NCI-H345 (cell line): ENCODE measurements at regions not wholly inside any gene's neighbourhood (a gene's known extent, or its start where the extent isn't known, plus 50 kb on each side); places are given as distances from the start of the nearest gene placed in this dataset.

ENCODE experiments used
- DNase-seq: peaks from one replicate; lab custom pipeline; 2025; lab: John Stamatoyannopoulos, UW

DNA sequence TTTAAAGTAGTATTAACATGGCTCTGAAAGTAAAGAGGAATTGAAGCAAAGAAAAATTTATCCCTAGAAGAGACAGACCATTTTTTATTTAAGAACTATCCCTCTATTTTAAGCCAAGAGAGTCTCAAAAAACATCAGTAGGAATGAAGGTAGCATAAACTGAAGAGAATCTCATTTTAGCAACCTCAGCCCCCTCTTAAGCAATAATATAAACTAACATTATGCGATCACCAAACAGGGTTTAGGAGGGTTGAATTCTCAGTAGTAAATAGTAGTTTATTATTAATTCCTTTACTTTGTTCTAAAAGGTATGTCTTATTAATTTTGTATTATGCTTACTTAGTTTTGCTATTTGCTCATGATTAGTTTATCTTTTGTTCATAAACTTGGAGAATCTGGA, 287.4 kb downstream of the CDK5RAP2 start:
- DNase-seq: no peak

DNA sequence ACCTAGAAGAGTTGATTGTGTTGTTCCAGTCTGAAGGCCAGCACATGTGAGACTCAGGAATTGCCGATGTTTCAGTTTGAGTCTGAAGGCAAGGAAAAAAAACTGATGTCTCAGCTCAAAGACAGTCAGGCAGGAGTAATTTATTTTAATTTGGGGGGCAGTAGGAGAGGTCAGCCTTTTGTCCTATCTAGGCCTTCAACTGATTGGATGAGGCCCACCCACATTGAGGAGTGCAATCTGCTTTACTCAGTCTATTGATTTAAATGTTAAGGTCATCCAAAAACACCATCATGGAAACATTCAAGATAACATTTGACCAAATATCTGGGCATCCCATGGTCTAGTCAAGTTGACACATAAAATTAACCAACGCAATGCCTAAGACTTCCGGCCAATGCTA, 288.9 kb downstream of the CDK5RAP2 start:
- DNase-seq: no peak

DNA sequence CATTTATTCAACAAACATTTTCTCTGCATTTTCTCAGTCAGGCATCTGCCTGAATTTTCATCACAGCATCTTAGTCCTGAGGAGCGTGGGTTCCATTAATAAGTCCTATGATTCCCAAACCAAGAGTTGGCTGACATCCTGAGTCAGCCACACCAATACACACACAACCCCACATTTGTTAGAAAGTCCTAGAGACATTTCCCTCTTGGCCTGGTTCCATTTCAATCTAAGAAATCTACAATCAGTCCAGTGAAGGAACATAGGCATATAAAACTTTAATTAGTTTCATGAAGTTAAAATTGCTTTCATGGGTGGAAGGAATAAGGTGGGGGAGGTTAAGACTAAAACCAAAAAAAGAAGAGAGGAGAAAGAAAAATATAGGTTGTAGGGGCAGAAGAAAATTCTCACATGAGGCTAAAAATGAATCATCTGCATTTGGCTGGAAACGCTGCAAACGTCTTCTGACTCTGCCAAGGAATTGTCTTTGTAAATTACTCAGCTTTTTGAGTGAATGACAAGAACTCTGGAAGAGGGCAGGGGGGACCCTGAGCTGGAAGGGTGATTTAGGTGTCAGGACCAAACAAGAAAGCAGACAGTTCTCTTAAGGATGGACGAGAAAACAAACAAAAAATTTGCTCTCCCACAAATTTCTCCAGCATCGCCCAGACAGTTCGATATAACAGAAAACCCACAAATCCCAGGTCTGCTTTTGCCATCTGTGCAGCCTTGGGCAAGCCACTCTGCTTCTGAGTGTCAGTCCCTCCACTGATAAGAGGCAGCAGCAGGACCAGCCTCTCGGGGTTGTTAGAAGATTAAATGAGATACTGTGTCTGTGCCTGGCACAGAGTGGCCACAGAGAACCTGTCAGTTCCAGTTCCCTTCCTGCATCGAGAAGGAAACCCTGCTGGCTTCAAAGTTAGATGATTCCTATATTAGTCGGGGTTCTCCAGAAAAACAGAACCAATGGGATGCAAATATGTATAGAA, 289.7 kb downstream of the CDK5RAP2 start:
- no peak for DNase-seq

DNA sequence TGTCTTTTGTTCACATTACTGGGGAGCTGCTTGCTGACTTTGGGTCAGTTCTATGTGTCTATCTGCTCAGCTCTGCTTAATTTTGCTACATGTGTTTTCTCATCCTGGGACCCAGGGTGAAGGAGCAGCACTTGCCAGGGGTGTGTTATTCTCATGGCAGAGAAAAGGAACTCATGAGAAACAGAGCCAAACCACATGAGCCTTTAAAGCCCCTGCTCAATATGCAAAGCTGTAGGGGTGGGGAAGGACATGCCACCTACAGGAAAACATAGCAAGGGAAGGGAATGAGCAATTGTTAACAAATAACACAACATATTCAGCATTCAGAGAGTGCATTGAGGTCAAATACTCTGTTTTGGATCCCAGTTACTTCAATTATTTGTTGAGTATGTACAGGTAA, 290.9 kb downstream of the CDK5RAP2 start:
- DNase-seq: no peak

DNA sequence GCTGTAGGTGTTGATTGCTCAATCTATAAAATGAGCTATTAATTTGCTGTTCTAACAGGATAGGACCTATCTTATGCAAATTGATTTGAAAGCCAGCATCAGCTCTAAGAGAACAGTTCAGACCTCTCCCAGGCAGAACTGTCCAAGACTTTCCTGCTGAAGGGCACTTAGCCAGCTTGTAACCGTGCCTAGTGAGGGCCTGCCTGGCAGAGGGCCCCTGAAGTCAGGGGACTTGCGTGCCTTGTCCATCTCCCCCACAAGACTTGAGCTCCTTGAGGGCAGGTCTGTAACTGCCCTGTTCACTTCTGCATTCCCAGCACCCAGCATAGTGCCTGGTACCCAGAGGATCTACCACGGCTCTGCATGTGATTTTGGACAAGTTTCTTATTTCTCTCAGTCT, 293.4 kb downstream of the CDK5RAP2 start:
- DNase-seq: no peak

DNA sequence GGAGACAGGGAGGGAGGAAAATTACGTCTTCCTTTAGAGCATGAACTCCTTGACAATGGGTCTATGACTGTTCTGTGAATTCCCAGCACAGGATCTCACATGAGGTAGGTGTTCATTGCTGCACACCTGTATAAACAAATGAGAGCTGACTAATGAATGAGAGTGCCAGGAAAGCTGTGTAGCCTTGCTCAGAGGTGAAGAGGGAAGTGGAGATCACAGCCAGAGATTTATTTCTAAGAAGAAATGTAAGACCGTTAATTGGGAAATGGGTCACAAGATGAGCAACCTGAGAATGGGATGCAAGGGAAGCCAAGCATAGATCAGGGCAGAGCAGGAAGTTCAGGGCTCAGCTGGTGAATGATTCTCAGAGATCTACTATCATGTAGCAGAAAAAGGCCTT, 295.1 kb downstream of the CDK5RAP2 start:
- no peak for DNase-seq

DNA sequence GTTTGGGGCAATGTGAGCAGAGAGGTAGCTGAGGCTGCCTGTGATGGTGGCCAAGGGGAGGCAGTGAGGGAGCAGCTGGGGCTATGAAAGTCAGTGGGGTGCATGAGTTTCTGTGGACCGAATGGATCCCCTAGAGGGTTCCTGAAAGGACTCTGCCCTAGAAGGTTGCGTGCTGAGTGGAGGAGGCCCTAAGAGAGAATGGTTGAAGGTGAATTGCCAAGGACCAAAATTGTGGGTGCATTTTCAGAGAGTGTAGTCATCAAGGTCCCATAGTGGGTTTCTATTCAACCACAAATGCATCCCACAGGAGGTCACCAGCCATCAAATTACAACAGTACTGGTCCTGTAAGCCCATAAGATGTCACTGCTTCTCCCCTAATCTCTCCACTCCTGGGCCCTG, 298.3 kb downstream of the CDK5RAP2 start:
- no peak for DNase-seq

DNA sequence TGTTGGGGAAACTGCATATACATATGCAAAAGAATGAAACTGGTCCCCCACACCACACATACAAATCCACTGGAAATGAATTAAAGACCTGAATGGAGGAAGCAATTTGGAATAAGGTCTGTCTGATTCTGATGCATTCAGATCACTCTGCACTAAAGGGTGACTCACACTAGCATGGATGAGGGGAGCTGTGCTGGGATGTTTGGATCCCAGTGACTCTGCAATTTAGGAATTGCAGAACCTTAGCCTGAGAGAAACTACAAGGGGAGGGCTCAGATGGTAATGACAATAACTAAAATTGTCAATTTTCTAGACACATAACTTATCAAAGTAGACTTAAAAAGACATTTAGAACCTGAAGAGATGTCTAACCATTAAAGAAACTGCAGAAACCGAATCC, 312.0 kb downstream of the CDK5RAP2 start:
- no peak for DNase-seq

DNA sequence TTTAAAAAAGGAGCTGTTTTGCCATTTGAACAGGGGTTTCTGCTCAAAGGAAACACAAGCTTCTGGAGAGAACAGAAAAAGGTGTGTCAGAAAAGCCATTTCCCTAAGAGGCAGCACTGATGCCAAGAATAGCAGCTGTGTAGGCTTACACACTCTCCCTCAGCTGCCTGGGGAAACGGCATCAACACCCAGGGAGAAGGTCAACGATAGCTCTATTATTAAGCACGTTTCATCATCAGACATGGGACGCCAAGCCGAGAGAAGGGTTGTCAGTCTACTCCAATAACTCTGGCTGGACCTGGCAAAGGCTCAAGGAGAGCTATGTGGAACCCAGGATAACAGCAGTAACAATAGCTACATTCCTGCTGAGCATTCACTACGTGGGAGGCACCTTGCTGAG, 314.2 kb downstream of the CDK5RAP2 start:
- peak; percentile 90 for DNase-seq

DNA sequence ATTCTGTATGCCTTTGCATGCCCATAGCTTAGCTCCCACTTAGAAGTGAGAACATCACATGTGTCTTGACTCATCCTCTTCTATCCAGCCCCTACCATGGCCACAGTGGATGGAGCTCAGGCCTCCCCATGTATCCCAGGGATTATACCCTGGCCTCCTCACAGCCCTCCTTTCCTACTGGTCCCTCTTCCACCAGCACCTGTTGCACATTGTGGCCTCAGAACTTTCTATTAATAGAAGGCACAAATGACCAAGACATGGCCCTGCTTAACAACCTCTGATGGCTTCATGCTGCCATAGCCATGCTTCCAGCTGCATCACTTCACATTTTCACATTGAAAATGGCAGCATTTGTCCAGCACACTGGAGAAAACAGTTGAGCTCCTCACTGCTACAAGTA, 315.4 kb downstream of the CDK5RAP2 start:
- no peak for DNase-seq

DNA sequence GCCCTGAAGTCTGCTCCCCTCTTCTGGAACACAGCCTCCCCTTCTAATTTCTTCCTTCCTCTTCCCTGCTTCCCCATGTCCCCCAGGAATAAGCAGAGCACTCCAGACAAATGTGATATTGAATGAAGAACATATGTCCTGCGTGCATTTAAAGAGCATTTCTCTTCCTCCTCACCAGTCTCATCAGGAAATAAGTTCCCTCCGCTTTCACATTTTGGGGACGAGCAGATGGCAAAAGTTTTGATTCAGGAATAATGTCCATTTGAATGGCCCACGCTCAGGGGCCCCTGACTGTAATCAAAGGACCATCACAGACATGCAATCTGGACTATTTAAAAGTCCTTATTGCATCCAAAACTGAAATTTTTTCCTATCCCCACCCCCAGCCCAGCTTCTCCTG, 316.1 kb downstream of the CDK5RAP2 start:
- DNase-seq: no peak

DNA sequence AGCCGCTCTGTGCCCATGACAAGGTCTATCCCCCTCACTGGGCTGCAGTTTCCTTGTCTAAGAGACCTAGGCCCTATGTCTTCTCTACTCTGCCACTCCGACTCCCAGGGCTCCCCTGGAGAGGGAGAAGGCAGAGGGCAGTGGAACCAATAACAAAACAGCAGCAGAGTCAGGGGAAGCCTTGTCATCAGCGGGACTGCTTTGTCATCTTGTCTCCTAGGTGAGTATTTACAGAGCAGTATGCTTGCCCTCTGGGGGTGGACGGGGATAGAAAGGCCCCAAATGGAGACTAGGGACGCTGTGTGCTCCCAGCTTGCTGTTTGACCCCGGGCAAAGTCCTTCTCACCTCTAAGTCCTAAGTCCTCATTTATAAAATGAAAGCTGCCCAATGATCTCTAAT, 318.5 kb downstream of the CDK5RAP2 start:
- no peak for DNase-seq

DNA sequence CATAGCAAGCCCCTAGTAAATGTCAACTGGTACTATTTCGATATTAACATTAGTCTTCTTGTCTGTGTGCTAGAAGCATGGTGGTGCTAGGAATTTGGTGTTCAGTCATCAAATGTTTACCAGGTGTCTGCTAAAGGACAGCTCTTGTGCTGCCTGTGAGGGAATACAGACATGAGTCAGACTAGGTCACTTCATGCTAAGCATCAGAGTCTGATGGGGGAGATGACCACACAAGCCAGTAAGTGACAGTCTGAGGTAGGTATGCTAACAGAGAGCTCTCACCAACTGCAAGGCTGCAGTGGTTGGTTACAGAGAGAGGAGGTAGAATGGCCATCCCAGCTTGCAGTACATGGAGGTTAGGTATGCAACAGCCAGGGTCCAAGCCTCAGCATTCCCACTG, 320.9 kb downstream of the CDK5RAP2 start:
- DNase-seq: no peak

DNA sequence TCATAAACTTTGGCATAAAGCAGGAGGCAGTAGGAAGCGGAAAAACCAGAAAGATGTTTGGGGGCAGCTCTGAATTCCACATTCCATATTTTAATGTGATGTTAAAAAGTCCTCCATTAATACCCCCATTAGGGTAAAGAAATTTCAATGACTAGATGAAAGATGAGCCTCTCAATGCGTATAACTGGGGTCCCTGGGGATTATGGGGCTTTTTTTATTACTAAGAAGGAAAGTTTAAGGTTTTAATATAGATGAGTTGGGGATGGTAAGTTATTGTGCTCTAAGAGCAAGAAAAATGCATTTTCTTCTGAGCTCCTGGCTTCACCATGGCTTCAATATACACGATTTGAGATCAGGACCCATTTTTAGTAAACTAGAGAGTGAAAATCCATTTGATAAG, 321.9 kb downstream of the CDK5RAP2 start:
- no peak for DNase-seq

DNA sequence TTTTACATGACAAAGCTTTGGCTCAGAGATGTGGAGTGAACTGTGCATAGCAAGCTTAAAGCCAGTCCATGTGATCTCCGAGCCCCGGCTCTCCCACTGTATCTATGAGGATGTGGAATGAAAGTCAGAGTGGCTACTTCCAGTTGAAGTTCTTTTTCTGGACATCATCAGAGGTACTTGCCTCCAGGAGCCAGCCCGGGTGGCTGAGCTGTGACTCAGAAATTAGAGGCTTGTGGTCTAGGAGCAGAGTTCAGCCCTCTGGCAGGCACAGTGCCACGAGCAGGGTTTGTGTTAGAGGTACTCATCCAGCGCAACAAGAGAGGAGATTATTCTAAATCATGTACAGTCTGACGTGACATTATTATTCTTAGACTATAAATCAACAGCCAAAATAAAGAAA, 322.5 kb downstream of the CDK5RAP2 start:
- no peak for DNase-seq

DNA sequence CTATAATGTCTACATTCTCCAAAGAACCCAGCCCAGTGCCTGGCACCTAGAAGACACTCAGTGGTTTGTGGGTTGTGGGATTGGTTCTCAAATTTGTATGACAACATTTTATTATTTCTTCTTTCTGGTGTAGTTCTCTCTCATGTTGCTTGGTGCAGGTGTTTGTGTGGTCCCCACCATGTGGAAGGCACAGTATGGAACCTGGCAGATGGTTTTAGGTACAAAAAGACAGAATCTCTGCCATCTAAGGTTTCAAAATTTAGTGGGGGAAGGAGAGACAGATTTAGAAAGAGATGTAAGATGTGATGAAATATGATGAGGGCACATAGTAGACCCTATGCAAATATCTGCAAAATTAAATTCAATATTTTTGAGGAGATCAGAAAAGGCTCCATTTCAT, 323.8 kb downstream of the CDK5RAP2 start:
- DNase-seq: no peak

DNA sequence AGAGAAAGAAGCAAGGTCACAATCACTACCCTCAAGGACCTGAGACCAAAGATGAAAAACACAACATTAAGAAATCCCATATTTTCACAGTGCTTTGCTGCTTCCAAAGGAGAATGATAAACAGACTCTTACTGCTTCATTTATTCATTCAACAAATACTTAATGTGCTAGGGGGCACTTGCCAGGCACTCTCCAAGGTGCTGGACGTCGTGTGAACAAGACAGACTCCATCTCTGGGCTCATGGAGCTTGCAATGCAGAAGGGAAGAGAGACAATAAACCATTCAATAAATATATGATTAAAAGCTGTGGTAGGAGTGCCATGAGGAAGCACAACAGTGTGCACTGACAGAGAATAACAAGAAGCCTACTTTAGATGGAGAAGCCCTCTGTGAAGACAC, 327.7 kb downstream of the CDK5RAP2 start:
- DNase-seq: no peak

DNA sequence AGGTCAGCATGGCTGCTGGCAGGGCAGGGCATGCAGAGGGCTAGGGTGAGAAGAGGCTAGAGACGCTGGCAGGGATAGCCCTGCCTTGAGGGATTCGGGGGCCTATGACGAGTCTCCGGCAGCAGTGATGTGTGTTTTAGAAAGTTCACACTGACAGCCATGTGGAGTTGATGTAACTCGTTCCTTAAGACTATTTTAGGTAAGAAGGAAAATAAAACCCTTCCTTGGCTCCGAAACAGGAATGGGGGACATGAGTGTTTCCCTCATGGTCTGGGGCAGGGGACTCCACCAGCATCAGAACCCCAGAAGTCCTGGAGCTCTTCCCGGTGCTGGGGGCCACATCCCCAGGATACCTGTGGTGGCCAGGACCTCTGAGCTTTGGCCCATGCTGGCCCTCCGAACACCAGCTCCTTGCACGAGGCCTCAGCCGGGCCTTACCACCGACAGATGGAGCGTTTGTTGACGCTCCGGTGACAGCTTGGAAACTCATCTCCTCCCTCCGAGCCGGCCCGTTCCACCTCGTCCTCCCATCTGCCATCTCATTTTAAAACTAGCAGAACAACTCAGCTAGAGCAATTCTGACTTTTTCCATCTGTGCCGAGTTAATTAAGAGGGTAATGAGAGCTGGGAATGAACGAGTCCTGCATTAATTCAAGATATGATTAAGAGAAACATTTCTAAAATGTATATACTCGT, 337.7 kb downstream of the CDK5RAP2 start:
- no peak for DNase-seq

DNA sequence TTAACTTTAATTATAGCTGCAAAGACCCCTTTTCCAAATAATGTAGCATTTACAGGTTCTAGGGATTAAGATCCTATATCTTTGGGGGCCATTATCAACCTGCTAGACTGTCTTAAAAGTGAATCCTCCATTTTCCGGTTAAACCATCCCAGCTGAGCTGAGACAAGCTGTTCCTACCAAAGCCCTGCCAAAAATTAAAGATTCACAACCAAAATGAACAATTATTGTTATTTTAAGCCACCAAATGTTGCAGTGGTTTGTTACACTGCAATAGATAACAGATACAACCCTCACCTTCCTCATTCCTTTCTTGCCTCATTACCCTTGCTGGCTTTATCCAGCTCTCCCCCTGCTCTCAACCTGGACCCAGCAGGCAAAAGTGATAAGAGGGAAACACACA, 343.4 kb downstream of the CDK5RAP2 start:
- DNase-seq: no peak

DNA sequence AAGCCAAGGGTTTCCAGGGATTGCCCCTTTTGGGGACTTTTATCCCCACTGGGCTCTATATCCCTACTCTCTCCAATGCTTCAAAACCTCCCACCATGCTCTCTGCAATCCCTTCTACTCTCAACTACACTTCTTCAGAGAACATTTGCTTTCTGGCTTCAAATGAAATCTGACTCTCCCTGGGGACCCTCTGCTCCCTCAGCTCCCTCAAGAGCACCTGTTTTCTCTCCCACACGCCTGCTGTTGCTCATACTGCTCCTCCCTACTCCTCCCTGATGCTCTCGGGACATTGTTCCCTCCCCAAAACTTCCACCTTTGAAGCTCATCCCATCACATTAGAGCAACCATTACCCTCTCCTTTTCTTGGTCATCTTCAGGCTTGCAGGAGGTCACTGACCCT, 344.9 kb downstream of the CDK5RAP2 start:
- DNase-seq: peak; percentile 8

DNA sequence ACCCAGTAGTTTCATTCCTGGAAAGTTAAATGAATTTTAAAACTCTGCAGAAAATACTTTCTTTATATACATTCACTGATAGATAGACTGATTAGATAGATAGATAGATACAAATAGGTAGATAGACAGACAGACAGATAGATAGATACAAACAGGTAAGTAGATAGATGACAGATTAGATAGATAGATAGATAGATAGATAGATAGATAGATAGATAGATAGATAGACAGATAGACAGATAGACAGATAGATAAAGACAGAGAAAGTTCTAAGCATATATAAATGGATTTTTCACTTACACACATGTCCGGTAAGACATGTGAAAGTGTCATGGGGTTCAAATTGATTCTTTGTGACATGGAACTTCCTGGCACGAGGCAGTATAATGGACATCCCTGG, 349.7 kb downstream of the CDK5RAP2 start:
- DNase-seq: no peak

DNA sequence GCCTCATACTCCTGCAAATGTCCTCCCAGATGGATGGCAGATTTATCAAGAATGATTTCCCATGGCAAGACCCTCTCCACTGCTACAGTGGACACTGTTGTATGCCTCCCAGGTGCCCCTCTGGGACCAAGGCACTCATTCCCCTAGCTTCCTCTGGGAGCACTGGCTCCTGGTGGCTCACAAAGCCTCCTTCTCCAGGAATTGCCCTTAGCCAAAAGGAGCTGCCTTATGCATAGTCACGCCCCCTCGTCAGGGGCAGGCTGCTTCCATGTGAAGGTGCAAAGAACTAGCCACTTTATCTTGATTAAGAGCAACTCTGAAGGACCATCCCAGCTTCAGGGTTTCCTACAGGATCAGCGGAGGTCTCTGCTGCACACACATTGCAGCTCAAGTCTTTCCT, 358.1 kb downstream of the CDK5RAP2 start:
- no peak for DNase-seq

DNA sequence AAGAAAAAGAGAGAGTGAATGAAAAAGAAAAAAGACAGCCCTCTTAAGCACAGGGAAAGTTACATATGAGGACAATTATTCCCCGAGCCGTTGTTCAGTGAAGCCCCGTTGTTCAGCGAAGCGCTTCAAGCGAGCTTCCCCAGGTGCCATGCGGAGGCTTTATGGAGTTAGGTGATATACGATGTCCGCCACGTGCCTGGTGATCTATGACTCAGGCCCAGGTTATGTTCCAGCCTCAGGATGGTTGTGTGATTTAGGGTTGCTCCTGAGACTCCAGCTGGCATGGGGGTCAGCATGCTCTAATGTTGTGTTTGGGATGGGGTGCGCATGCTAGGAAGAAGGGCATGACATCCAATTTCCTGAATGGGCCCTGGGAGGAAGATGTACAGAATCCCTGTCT, 365.6 kb downstream of the CDK5RAP2 start:
- DNase-seq: no peak

DNA sequence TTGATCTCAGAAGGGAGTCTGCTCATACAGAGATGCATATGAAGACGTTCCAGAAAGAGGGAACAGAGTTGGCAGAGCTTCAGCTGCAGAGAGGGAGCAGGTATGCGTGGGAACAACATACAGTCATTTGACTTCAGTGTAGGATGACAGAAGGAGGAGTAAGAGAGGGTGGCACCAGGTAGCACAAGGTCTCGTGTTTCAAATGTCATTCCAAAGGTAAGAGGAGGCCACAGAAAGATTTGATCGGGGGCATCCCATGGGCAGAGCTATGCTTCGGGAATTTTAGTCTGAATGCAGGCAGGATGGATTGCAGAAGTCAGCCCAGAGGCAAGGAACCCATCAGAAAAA, 367.1 kb downstream of the CDK5RAP2 start:
- DNase-seq: no peak
